Neuronal stem cell (in vitro differentiated cells): ENCODE measurements at regions not wholly inside any gene's neighbourhood (a gene's known extent, or its start where the extent isn't known, plus 50 kb on each side); places are given as distances from the start of the nearest gene placed in this dataset.

ENCODE experiments used
- DNase-seq: peaks from one replicate; pipeline ENCODE4 v3.0.0-alpha.2; 2013; ENCODE audit warnings: low spot score
- H2AFZ ChIP-seq: one replicate; pipeline ENCODE4 v1.6.1; 2013; ENCODE audit warnings: mild to moderate bottlenecking, low read length, inconsistent platforms
- H2AK5ac ChIP-seq: 2 replicates; pipeline ENCODE4 v1.6.1; 2013; ENCODE audit warnings: low read depth, mild to moderate bottlenecking, inconsistent platforms, low read length, moderate library complexity, mixed read lengths
- H2BK120ac ChIP-seq: 2 replicates; pipeline ENCODE4 v1.6.1; 2013; ENCODE audit warnings: low read depth, mild to moderate bottlenecking, inconsistent platforms, low read length, moderate library complexity, mixed read lengths
- H2BK12ac ChIP-seq: one replicate; pipeline ENCODE4 v1.6.1; 2013; ENCODE audit warnings: low read length, inconsistent platforms
- H2BK15ac ChIP-seq: 2 replicates; pipeline ENCODE4 v1.6.1; 2013; ENCODE audit warnings: mild to moderate bottlenecking, low read length, inconsistent platforms, mixed read lengths
- H2BK5ac ChIP-seq: one replicate; pipeline ENCODE4 v1.6.1; 2013; ENCODE audit warnings: inconsistent platforms, mild to moderate bottlenecking, low read length, moderate library complexity
- H3K14ac ChIP-seq: one replicate; pipeline ENCODE4 v1.6.1; 2013; ENCODE audit warnings: low read length, inconsistent platforms
- H3K18ac ChIP-seq: 2 replicates; pipeline ENCODE4 v1.6.1; 2013; ENCODE audit warnings: low read length, inconsistent platforms
- H3K23ac ChIP-seq: 2 replicates; pipeline ENCODE4 v1.6.1; 2013; ENCODE audit warnings: low read depth, mild to moderate bottlenecking, mixed read lengths, low read length, inconsistent platforms; ENCODE audit not compliant: poor library complexity
- H3K27ac ChIP-seq: replicated peaks from 3 replicates; pipeline ENCODE4 v1.5.1; 2013; ENCODE audit warnings: low read length, inconsistent platforms
- H3K27me3 ChIP-seq, 3 experiments: 2 replicates each; pipeline ENCODE4 v1.6.1; 2013; ENCODE audit warnings: low read length in 3 of 3, mild to moderate bottlenecking in 2 of 3, inconsistent platforms in 1 of 3, low read depth in 1 of 3, mixed read lengths in 1 of 3, moderate library complexity in 1 of 3; ENCODE audit not compliant: control insufficient read depth in 3 of 3, insufficient read depth in 3 of 3
- H3K36me3 ChIP-seq, 2 donors: replicated peaks in 1 of 2; 2 replicates each; pipeline ENCODE4 v1.6.1; 2013; ENCODE audit warnings: low read length in 2 of 2; ENCODE audit not compliant: control insufficient read depth in 2 of 2, insufficient read depth in 2 of 2
- H3K4ac ChIP-seq: 2 replicates; pipeline ENCODE4 v1.6.1; 2013; ENCODE audit warnings: inconsistent platforms, mild to moderate bottlenecking, low read length, moderate library complexity
- H3K4me1 ChIP-seq, 2 donors: 1 replicate in 1 of 2; 2 replicates in 1 of 2; pipeline ENCODE4 v1.6.1; 2013; ENCODE audit warnings: low read length in 2 of 2, low read depth in 1 of 2; ENCODE audit not compliant: control insufficient read depth in 2 of 2, insufficient read depth in 1 of 2
- H3K4me2 ChIP-seq: one replicate; pipeline ENCODE4 v1.6.1; 2013; ENCODE audit warnings: mild to moderate bottlenecking, low read length, inconsistent platforms; ENCODE audit not compliant: insufficient read depth, poor library complexity, severe bottlenecking
- H3K4me3 ChIP-seq, 2 donors: 2 replicates each; pipeline ENCODE4 v1.5.1; 2013; ENCODE audit warnings: low read length in 2 of 2, mild to moderate bottlenecking in 2 of 2, inconsistent platforms in 1 of 2, moderate library complexity in 1 of 2
- H3K79me1 ChIP-seq: one replicate; pipeline ENCODE4 v1.6.1; 2013; ENCODE audit warnings: low read depth, mild to moderate bottlenecking, inconsistent platforms, low read length, moderate library complexity
- H3K9ac ChIP-seq: one replicate; pipeline ENCODE4 v1.6.1; 2013; ENCODE audit warnings: mild to moderate bottlenecking, low read depth, low read length, inconsistent platforms; ENCODE audit not compliant: poor library complexity
- H3K9me3 ChIP-seq, 2 donors: replicated peaks in 1 of 2; 2 replicates each; pipeline versions ENCODE3 to v1.6.1; 2013; ENCODE audit warnings: low read length in 2 of 2, mild to moderate bottlenecking in 2 of 2, inconsistent platforms in 1 of 2, low read depth in 1 of 2, mixed read lengths in 1 of 2, moderate library complexity in 1 of 2; ENCODE audit not compliant: control insufficient read depth in 2 of 2, insufficient read depth in 1 of 2
- H4K8ac ChIP-seq: one replicate; pipeline ENCODE4 v1.6.1; 2013; ENCODE audit warnings: low read depth, mild to moderate bottlenecking, inconsistent platforms, low read length, moderate library complexity
- H4K91ac ChIP-seq: one replicate; pipeline ENCODE4 v1.6.1; 2013; ENCODE audit warnings: low read length, low read depth, mild to moderate bottlenecking, inconsistent platforms; ENCODE audit not compliant: poor library complexity
- WGBS, 2 donors: extraction: QIAGEN DNeasy Blood & Tissue Kit; methylation state at CpG; one replicate each; pipeline ENCODE4 v1.1.7; 2013; ENCODE audit warnings: missing lambda C conversion rate in 2 of 2, mixed read lengths in 1 of 2; ENCODE audit not compliant: insufficient read length in 2 of 2, insufficient replicate concordance in 1 of 2; ENCODE audit errors: extremely low coverage in 2 of 2; 5-methylcytosine and 5-hydroxymethylcytosine counted together

DNA sequence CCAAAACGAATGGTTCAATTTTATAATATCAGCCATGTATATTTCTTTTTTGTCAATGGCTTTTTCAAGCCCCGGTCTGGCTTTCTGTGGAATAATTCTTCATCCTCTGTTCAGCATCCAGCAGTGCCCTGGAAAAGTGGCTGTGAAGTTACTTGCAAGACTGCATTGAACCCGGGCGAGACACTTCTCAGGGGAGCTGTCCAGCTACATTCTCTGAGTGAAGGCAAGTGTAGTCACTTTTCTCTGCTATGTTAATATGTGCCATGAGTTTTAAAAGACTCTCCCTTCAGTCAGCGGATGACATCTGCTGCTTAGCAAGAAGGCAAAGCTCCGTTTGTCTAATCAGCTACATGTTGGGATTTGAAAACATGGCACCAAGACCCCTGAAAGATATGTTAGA, 81.3 kb upstream of the RGMA start:
- H4K8ac ChIP-seq = no peak overlapping the region
- no peak overlapping the region for H3K18ac ChIP-seq
- peaks cover 9 to 18% of the 10 kb centered on the region in 2 donors for H3K4me1 ChIP-seq
- no peak overlapping the region for H3K4ac ChIP-seq
- no peak overlapping the region for H3K4me3 ChIP-seq
- H2AFZ ChIP-seq = no peak overlapping the region
- H3K27ac ChIP-seq = peak overlapping the region; percentile 11
- H3K27me3 ChIP-seq = no peaks in the 10 kb centered on the region
- no peaks in the 10 kb centered on the region for H3K79me1 ChIP-seq
- peaks cover 0 to 20% of the 10 kb centered on the region in 2 donors for H3K9me3 ChIP-seq
- H3K36me3 ChIP-seq = no peaks in the 10 kb centered on the region
- no peak overlapping the region for H2BK5ac ChIP-seq
- no peak overlapping the region for H3K14ac ChIP-seq
- no peak overlapping the region for H4K91ac ChIP-seq
- no peak overlapping the region for H3K9ac ChIP-seq
- no peak overlapping the region for H2BK15ac ChIP-seq
- no peak overlapping the region for H3K23ac ChIP-seq
- no peak overlapping the region for H2BK12ac ChIP-seq
- no peak overlapping the region for H3K4me2 ChIP-seq
- H2AK5ac ChIP-seq = no peak overlapping the region
- DNase-seq = no peak
- no peak overlapping the region for H2BK120ac ChIP-seq
- no CpG with 5 or more reads among the region's 6 CpGs for WGBS, 2 donors

DNA sequence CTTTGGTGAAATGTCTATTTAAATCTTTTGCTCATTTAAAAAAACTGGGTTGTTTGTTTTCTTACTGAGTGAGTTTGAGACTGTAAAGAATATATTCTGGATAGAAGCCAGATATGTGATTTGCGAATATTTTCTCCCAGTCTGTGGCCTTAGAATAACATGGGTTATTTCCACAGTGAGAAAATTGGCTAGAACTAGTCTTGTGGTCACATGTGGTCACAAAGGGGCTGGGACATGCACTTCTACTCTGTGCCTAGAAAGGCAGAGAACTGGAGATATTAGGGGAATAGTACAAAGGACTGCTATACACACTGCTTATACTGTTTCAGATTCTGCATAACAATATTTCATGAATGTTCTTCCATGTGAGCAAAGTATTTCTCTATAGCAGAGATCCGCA, 79.9 kb upstream of the RGMA start:
- Histone ChIP-seq H3K27ac (no peak overlapping the region), H4K8ac (no peak overlapping the region), H3K9ac (no peak overlapping the region), H3K18ac (no peak overlapping the region), H3K79me1 (no peaks in the 10 kb centered on the region), H3K27me3 (no peaks in the 10 kb centered on the region), H3K4ac (no peak overlapping the region), H2AK5ac (no peak overlapping the region), H3K14ac (no peak overlapping the region), H2BK5ac (no peak overlapping the region), H3K4me3 (no peak overlapping the region), H3K4me2 (no peak overlapping the region), H3K23ac (no peak overlapping the region), H2BK120ac (no peak overlapping the region), H3K36me3 (no peaks in the 10 kb centered on the region), H2BK15ac (no peak overlapping the region), H2AFZ (no peak overlapping the region), H3K4me1 (peaks cover 9 to 18% of the 10 kb centered on the region in 2 donors), H4K91ac (no peak overlapping the region), H2BK12ac (no peak overlapping the region), H3K9me3 (peaks cover 0 to 8% of the 10 kb centered on the region in 2 donors)
- WGBS, 2 donors = no CpG with 5 or more reads among the region's 2 CpGs
- DNase-seq = no peak

DNA sequence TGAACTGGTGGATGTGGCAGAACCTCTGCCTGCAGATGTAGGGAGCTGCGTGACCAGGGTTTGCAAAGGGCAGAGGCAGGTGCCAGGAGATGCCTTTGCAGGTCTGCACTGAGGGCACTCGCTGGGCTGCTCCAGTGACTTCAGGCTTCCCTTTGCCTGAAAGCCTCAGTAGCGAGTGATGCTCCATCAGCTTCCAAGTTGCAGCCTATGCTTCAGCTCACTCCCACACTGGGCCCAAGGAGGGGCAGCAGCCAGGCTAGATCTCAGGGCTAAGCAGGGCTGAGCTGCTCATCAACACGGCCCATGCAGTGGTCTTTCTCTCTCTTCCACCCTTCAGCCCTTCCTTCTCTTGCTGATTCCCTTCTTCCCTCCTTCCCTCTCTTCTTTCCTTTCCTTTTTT, 78.3 kb upstream of the RGMA start:
- Histone ChIP-seq H2BK5ac (no peak overlapping the region), H3K23ac (no peak overlapping the region), H2AK5ac (no peak overlapping the region), H3K27ac (no peak overlapping the region), H3K4ac (no peak overlapping the region), H3K14ac (no peak overlapping the region), H2AFZ (peak overlapping the region; percentile 21), H3K9ac (no peak overlapping the region), H4K8ac (no peak overlapping the region), H3K18ac (peak overlapping the region; percentile 73), H3K9me3 (peaks cover 0 to 2% of the 10 kb centered on the region in 2 donors), H4K91ac (no peak overlapping the region), H2BK12ac (no peak overlapping the region), H3K36me3 (no peaks in the 10 kb centered on the region), H2BK15ac (no peak overlapping the region), H3K79me1 (no peaks in the 10 kb centered on the region), H3K4me2 (no peak overlapping the region), H3K4me1 (peaks cover 3 to 18% of the 10 kb centered on the region in 2 donors), H3K4me3 (no peak overlapping the region), H2BK120ac (no peak overlapping the region), H3K27me3 (no peaks in the 10 kb centered on the region)
- no peak for DNase-seq
- WGBS, 2 donors = no CpG with 5 or more reads among the region's 4 CpGs

DNA sequence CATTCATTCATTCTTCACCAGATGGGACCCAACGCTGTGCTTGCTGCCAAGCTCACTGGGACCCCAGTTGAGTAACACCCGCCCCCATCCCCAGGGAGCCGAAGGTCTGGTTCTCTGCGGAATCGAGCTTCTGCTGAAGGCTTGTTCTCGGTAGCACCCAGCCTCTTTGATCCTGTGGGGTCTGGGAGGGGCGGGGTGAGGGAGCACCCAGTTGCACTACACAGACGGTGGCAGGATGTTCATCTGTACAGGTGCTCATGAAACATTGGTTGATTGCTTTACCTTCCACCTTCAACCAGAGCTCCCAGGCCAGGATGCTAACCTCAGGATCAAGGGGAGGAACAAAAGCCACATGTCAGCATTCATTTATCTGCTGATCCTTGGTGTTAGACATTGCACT, 77.7 kb upstream of the RGMA start:
- no peak for DNase-seq
- no peak overlapping the region for H2BK120ac ChIP-seq

More for the DNA sequence above, 77.7 kb upstream of the RGMA start:
- no peak overlapping the region for H2BK5ac ChIP-seq
- no peak overlapping the region for H3K27ac ChIP-seq
- H3K4me3 ChIP-seq = no peak overlapping the region
- peak overlapping the region; percentile 21 for H2AFZ ChIP-seq
- peak overlapping the region; percentile 91 for H2AK5ac ChIP-seq
- H3K9me3 ChIP-seq = no peaks in the 10 kb centered on the region
- H2BK12ac ChIP-seq = peak overlapping the region; percentile 73
- H4K8ac ChIP-seq = peak overlapping the region; percentile 49
- peak overlapping the region; percentile 56 for H2BK15ac ChIP-seq
- no peaks in the 10 kb centered on the region for H3K27me3 ChIP-seq
- H4K91ac ChIP-seq = no peak overlapping the region
- peak overlapping the region; percentile 80 for H3K18ac ChIP-seq
- no peak overlapping the region for H3K4me2 ChIP-seq
- H3K14ac ChIP-seq = no peak overlapping the region
- H3K23ac ChIP-seq = no peak overlapping the region
- H3K9ac ChIP-seq = no peak overlapping the region
- peaks cover 3 to 21% of the 10 kb centered on the region in 2 donors for H3K4me1 ChIP-seq
- no peaks in the 10 kb centered on the region for H3K79me1 ChIP-seq
- no peaks in the 10 kb centered on the region for H3K36me3 ChIP-seq
- H3K4ac ChIP-seq = no peak overlapping the region
- WGBS, 2 donors = no CpG with 5 or more reads among the region's 8 CpGs
